SU-DHL-6 (cell line): ENCODE measurements at regions not wholly inside any gene's neighbourhood (a gene's known extent, or its start where the extent isn't known, plus 50 kb on each side); places are given as distances from the start of the nearest gene placed in this dataset.
"Not testable (repeated sequence)": the region's sequence is repeated elsewhere in the genome, so short reads cannot be mapped to it uniquely, and the experiment has no call there.

Experiments used
- H2AFZ ChIP-seq: fragments of 200-600 bp; sonication (generic); 2 replicates; pipeline ENCODE4 v1.6.1; 2014; ENCODE audit warnings: low read depth, mild to moderate bottlenecking, moderate library complexity, mixed read lengths, antibody characterized with exemption, low read length; ENCODE audit not compliant: severe bottlenecking
- H3F3A ChIP-seq: fragments of 200-600 bp; shearing (Covaris generic); 2 replicates; pipeline ENCODE4 v1.6.0; 2016; ENCODE audit warnings: antibody characterized with exemption, mild to moderate bottlenecking; ENCODE audit not compliant: insufficient read depth
- H3K27ac ChIP-seq: fragments of 200-600 bp; sonication (generic); 2 replicates; pipeline ENCODE4 v1.5.1; 2016; ENCODE audit warnings: low read depth, mild to moderate bottlenecking, low read length, moderate library complexity, mixed read lengths
- H3K27me3 ChIP-seq: fragments of 200-600 bp; sonication (generic), shearing (Covaris generic); 2 replicates; pipeline ENCODE4 v1.6.0; 2014; ENCODE audit warnings: mild to moderate bottlenecking, low read length
- H3K36me3 ChIP-seq: fragments of 200-600 bp; sonication (generic); 2 replicates; pipeline ENCODE4 v1.6.1; 2014; ENCODE audit warnings: mild to moderate bottlenecking, low read length, mixed read lengths
- H3K4me2 ChIP-seq: fragments of 300-600, 200-600 bp; shearing (Covaris generic), sonication (generic); 2 replicates; pipeline ENCODE4 v1.6.0; 2014; ENCODE audit warnings: low read length, low read depth, mild to moderate bottlenecking; ENCODE audit not compliant: poor library complexity, severe bottlenecking
- H3K4me3 ChIP-seq: fragments of 200-600 bp; sonication (generic); 2 replicates; pipeline ENCODE4 v1.5.1; 2014; ENCODE audit warnings: antibody characterized with exemption, low read length, mild to moderate bottlenecking, mixed read lengths; ENCODE audit not compliant: insufficient read depth, poor library complexity, severe bottlenecking
- H3K79me2 ChIP-seq: fragments of 200-600 bp; sonication (generic); 2 replicates; pipeline ENCODE4 v1.6.1; 2014; ENCODE audit warnings: mild to moderate bottlenecking, low read length, moderate library complexity; ENCODE audit not compliant: insufficient read depth
- H3K9ac ChIP-seq: fragments of 200-600 bp; sonication (generic); 2 replicates; pipeline ENCODE4 v1.7.0; 2014; ENCODE audit warnings: mild to moderate bottlenecking, low read length
- H3K9me2 ChIP-seq: fragments of 200-600 bp; sonication (generic); replicated peaks from 2 replicates; pipeline ENCODE4 v1.6.1; 2014; ENCODE audit warnings: low read length; ENCODE audit not compliant: insufficient read depth
- H3K9me3 ChIP-seq: fragments of 200-600 bp; sonication (generic); 2 replicates; pipeline ENCODE4 v1.6.1; 2014; ENCODE audit warnings: low read length, mixed read lengths; ENCODE audit not compliant: insufficient read depth
- H4K20me1 ChIP-seq: fragments of 200-600 bp; sonication (generic); 2 replicates; pipeline ENCODE4 v1.6.1; 2014; ENCODE audit warnings: low read depth, mild to moderate bottlenecking, antibody characterized with exemption, low read length, moderate library complexity, mixed read lengths
- CTCF ChIP-seq: fragments of 200-600 bp; sonication (generic); IDR thresholded peaks from one replicate; pipeline ENCODE4 v1.5.1; 2017; ENCODE audit warnings: antibody characterized with exemption, mild to moderate bottlenecking, low read length, moderate library complexity; ENCODE audit not compliant: insufficient read depth, poor library complexity, severe bottlenecking
- EZH2phosphoT487 ChIP-seq: fragments of 200-600 bp; sonication (generic), shearing (Covaris generic); conservative IDR thresholded peaks from 2 replicates; pipeline ENCODE4 v1.6.1; 2018; ENCODE audit warnings: mild to moderate bottlenecking, antibody characterized with exemption, low read length, moderate library complexity, mixed read lengths

GRCh38 chr10:111612273-111612672 is 535.4 kb downstream of the ADRA2A start:
- no peaks in the 10 kb centered on the region for H3K79me2 ChIP-seq
- H3K9ac ChIP-seq, result no peak overlapping the region
- no peaks in the 10 kb centered on the region for H3K9me2 ChIP-seq
- H4K20me1 ChIP-seq, result no peaks in the 10 kb centered on the region
- H3K27ac ChIP-seq, result no peak overlapping the region
- H2AFZ ChIP-seq, result no peak overlapping the region
- H3F3A ChIP-seq, result no peaks in the 10 kb centered on the region
- H3K9me3 ChIP-seq, result no peaks in the 10 kb centered on the region
- no peak overlapping the region for H3K4me2 ChIP-seq
- no peaks in the 10 kb centered on the region for H3K36me3 ChIP-seq
- H3K27me3 ChIP-seq, result 0 out of 2 replicates have a peak, but pooled peaks cover 2% of the 10 kb centered on the region
- no peak for TF ChIP-seq EZH2phosphoT487
- H3K4me3 ChIP-seq, result no peak overlapping the region

- Histone ChIP-seq H3K9ac (no peak overlapping the region), H3K9me3 (no peaks in the 10 kb centered on the region), H3K27ac (no peak overlapping the region), H3F3A (no peaks in the 10 kb centered on the region), H3K36me3 (no peaks in the 10 kb centered on the region), H2AFZ (no peak overlapping the region), H3K79me2 (no peaks in the 10 kb centered on the region), H3K4me3 (no peak overlapping the region), H3K9me2 (no peaks in the 10 kb centered on the region), H4K20me1 (no peaks in the 10 kb centered on the region), H3K27me3 (no peaks in the 10 kb centered on the region), H3K4me2 (no peak overlapping the region)
- TF ChIP-seq CTCF (no peak), EZH2phosphoT487 (no peak)
Measured at GRCh38 chr10:111634191-111634590, 549.4 kb downstream of the GPAM start.

GRCh38 chr10:111646021-111646420 is 537.5 kb downstream of the GPAM start:
- Histone ChIP-seq H2AFZ (no peak overlapping the region), H3K9me2 (no peaks in the 10 kb centered on the region), H3K4me2 (no peak overlapping the region), H3F3A (no peaks in the 10 kb centered on the region), H4K20me1 (no peaks in the 10 kb centered on the region), H3K4me3 (no peak overlapping the region), H3K9ac (no peak overlapping the region), H3K79me2 (no peaks in the 10 kb centered on the region), H3K27me3 (no peaks in the 10 kb centered on the region), H3K36me3 (no peaks in the 10 kb centered on the region), H3K9me3 (no peaks in the 10 kb centered on the region), H3K27ac (no peak overlapping the region)
- TF ChIP-seq EZH2phosphoT487 (no peak), CTCF (no peak)

GRCh38 chr10:111648046-111648445 is 535.5 kb downstream of the GPAM start:
- H3K9me2 ChIP-seq, result no peaks in the 10 kb centered on the region
- H4K20me1 ChIP-seq, result no peaks in the 10 kb centered on the region
- H3K9ac ChIP-seq, result no peak overlapping the region
- H3K36me3 ChIP-seq, result no peaks in the 10 kb centered on the region
- TF ChIP-seq EZH2phosphoT487 (no peak), CTCF (no peak)
- no peaks in the 10 kb centered on the region for H3K9me3 ChIP-seq
- H3K4me2 ChIP-seq, result no peak overlapping the region
- H3K4me3 ChIP-seq, result no peak overlapping the region
- no peak overlapping the region for H3K27ac ChIP-seq
- no peaks in the 10 kb centered on the region for H3F3A ChIP-seq
- no peaks in the 10 kb centered on the region for H3K27me3 ChIP-seq
- H3K79me2 ChIP-seq, result no peaks in the 10 kb centered on the region
- H2AFZ ChIP-seq, result no peak overlapping the region

GRCh38 chr10:111649080-111649479 is 534.5 kb downstream of the GPAM start:
- H3K79me2 ChIP-seq, H3K9me3 ChIP-seq, H3K27ac ChIP-seq, H3F3A ChIP-seq, H3K36me3 ChIP-seq, H2AFZ ChIP-seq, H3K4me2 ChIP-seq, H4K20me1 ChIP-seq, H3K9ac ChIP-seq, H3K9me2 ChIP-seq, H3K4me3 ChIP-seq, H3K27me3 ChIP-seq: not testable (repeated sequence)
